ENCODE measurements at regions not wholly inside any gene's neighbourhood (a gene's known extent, or its start where the extent isn't known, plus 50 kb on each side); places are given as distances from the start of the nearest gene placed in this dataset.

GRCh38 chr3:81326245-81326644 lies 435.2 kb downstream of the GBE1 start:
- 78 to 80% (median 80%) methylated on average over 8 of the region's 8 CpGs for WGBS, 4 donors
- no peak overlapping the region for H3K27ac ChIP-seq
- H3K9me3 ChIP-seq (replicated peaks in 1 of 3), result no peaks in the 10 kb centered on the region
- intact Hi-C loops (cut with DNase I), result no loop called here
- no peak for TF ChIP-seq POLR2A (IDR thresholded peaks at IDR 0.05)
- TF ChIP-seq, protein P1, sequence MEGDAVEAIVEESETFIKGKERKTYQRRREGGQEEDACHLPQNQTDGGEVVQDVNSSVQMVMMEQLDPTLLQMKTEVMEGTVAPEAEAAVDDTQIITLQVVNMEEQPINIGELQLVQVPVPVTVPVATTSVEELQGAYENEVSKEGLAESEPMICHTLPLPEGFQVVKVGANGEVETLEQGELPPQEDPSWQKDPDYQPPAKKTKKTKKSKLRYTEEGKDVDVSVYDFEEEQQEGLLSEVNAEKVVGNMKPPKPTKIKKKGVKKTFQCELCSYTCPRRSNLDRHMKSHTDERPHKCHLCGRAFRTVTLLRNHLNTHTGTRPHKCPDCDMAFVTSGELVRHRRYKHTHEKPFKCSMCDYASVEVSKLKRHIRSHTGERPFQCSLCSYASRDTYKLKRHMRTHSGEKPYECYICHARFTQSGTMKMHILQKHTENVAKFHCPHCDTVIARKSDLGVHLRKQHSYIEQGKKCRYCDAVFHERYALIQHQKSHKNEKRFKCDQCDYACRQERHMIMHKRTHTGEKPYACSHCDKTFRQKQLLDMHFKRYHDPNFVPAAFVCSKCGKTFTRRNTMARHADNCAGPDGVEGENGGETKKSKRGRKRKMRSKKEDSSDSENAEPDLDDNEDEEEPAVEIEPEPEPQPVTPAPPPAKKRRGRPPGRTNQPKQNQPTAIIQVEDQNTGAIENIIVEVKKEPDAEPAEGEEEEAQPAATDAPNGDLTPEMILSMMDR (IDR thresholded peaks at IDR 0.05), result no peak
- H3K36me3 ChIP-seq (replicated peaks in 1 of 2), result no peaks in the 10 kb centered on the region
- no peak overlapping the region for H3K4me3 ChIP-seq
- DNase-seq, result no peak
- H3K4me1 ChIP-seq (replicated peaks in 1 of 2), result no peaks in the 10 kb centered on the region
- H3K27me3 ChIP-seq, result no peaks in the 10 kb centered on the region

DNA sequence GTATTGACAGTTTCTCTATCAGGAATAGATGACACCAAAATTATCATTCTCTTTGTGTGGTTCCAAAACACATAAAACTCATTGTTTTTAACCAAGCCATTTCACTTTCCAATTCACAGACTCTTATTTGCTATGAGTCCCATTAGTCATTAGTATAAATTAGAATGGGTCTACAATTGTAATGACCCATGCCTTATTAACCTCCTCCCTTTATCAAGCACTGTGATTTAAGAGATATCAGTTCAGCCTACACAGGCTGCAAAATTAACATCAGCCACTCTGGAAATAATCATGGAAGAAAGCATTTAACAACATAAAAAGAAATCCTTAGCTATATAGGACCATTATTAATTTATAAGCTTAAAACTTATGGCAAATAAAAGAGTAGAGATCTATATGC lies 440.6 kb downstream of the GBE1 start:
- no peak for DNase-seq
- Histone ChIP-seq H3K27ac (no peak overlapping the region), H3K9me3 (replicated peaks in 1 of 3) (no peaks in the 10 kb centered on the region), H3K4me3 (no peak overlapping the region), H3K27me3 (no peaks in the 10 kb centered on the region), H3K4me1 (replicated peaks in 1 of 2) (no peaks in the 10 kb centered on the region), H3K36me3 (replicated peaks in 1 of 2) (no peaks in the 10 kb centered on the region)
- no peak for TF ChIP-seq POLR2A (IDR thresholded peaks at IDR 0.05)
- TF ChIP-seq, protein P1 (IDR thresholded peaks at IDR 0.05), result no peak
- intact Hi-C loops (cut with DNase I), result no loop called here

- no peaks in the 10 kb centered on the region for H3K9me3 ChIP-seq (replicated peaks in 1 of 3)
These were observed 446.4 kb downstream of the GBE1 start for GRCh38 chr3:81315030-81315429.

DNA sequence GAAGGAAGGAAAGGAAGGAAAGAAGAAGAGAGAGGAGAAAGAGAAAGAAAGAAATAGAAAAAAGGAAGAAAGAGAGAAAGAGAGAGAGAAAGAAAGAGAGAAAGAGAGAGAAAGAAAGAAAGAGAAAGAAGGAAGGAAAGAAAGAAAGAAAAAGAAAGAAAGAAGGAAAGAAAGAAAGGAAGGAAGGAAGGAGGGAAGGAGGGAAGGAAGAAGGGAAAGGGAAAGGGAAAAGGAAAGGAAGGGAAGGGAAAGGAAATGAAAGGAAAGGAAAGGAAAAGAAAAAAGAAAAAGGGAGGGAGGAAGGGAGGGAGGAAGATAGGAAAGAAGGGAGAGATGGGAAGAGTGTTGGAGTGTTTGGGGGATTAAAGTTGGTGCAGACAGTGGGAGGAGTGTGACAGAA lies 450.1 kb downstream of the GBE1 start:
- H3K36me3 ChIP-seq (replicated peaks in 1 of 2), result no peaks in the 10 kb centered on the region
- no peaks in the 10 kb centered on the region for H3K9me3 ChIP-seq (replicated peaks in 1 of 3)
- no peak overlapping the region for H3K27ac ChIP-seq
- no peak for TF ChIP-seq POLR2A (IDR thresholded peaks at IDR 0.05)
- TF ChIP-seq, protein P1 (IDR thresholded peaks at IDR 0.05), result no peak
- H3K27me3 ChIP-seq, result no peaks in the 10 kb centered on the region
- no peaks in the 10 kb centered on the region for H3K4me1 ChIP-seq (replicated peaks in 1 of 2)
- no peak for DNase-seq
- H3K4me3 ChIP-seq, result no peak overlapping the region
- intact Hi-C loops (cut with DNase I), result no loop called here

More at GRCh38 chr3:81315030-81315429, 446.4 kb downstream of the GBE1 start:
- no peaks in the 10 kb centered on the region for H3K27me3 ChIP-seq
- H3K36me3 ChIP-seq (replicated peaks in 1 of 2), result no peaks in the 10 kb centered on the region
- DNase-seq, result no peak
- H3K4me1 ChIP-seq (replicated peaks in 1 of 2), result no peaks in the 10 kb centered on the region
- TF ChIP-seq POLR2A (IDR thresholded peaks at IDR 0.05), result no peak
- H3K27ac ChIP-seq, result no peak overlapping the region
- H3K4me3 ChIP-seq, result no peak overlapping the region
- intact Hi-C loops (cut with DNase I), result no loop called here

GRCh38 chr3:81308306-81308705 lies 453.1 kb downstream of the GBE1 start:
- WGBS, 4 donors, result 89 to 94% (median 92%) methylated on average over 1 of the region's 1 CpG
- no peaks in the 10 kb centered on the region for H3K36me3 ChIP-seq (replicated peaks in 1 of 2)
- H3K27ac ChIP-seq, result no peak overlapping the region
- TF ChIP-seq, protein P1 (IDR thresholded peaks at IDR 0.05), result no peak
- TF ChIP-seq POLR2A (IDR thresholded peaks at IDR 0.05), result no peak
- no peak overlapping the region for H3K4me3 ChIP-seq
- no peak for DNase-seq
- H3K27me3 ChIP-seq, result no peaks in the 10 kb centered on the region
- H3K4me1 ChIP-seq (replicated peaks in 1 of 2), result no peaks in the 10 kb centered on the region
- intact Hi-C loops (cut with DNase I), result no loop called here
- H3K9me3 ChIP-seq (replicated peaks in 1 of 3), result no peaks in the 10 kb centered on the region
